ENCODE measurements at regions not wholly inside any gene's neighbourhood (a gene's known extent, or its start where the extent isn't known, plus 50 kb on each side); places are given as distances from the start of the nearest gene placed in this dataset.
A peak's percentile ranks its signal among the peaks of the same experiment; 100 is the strongest.
"Not testable (repeated sequence)": the region's sequence is repeated elsewhere in the genome, so short reads cannot be mapped to it uniquely, and the experiment has no call there.

DNA sequence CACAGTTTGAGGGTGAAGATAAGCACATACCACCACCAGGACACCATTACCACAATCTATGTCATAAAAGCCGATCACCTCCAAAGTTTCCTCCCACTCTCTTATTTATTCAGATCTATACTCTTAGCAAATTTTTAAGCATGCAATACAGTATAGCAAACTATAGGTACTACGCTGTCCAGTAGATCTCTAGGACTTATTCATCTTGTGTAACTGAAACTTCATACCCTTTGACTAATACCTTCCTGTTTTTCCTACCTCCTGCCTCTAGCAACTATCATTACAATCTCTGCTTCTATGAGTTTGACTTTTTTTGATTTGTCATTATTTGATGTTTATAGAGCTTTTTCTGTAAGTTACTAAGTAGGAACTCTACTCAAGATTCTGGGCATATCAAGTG, 84.5 kb upstream of the MANSC4 start:
- Histone ChIP-seq H3K4me1 (no peaks in the 10 kb centered on the region), H3K9me3 (no peaks in the 10 kb centered on the region), H3K4me3 (no peak overlapping the region), H3K27me3 (no peaks in the 10 kb centered on the region), H3K27ac (no peak overlapping the region), H3K36me3 (no peaks in the 10 kb centered on the region)
- no peak for TF ChIP-seq POLR2A (IDR thresholded peaks at IDR 0.05)
- TF ChIP-seq CTCF (IDR thresholded peaks at IDR 0.05), result no peak
- no peak for DNase-seq
- intact Hi-C loops (cut with DNase I), result no loop called here
- 77 to 81% methylated on average over 2 of the region's 2 CpGs for WGBS, 2 donors

GRCh38 chr12:27863839-27864238, 83.8 kb upstream of the MANSC4 start:
- intact Hi-C loops (cut with DNase I), result no loop called here
- Histone ChIP-seq H3K27ac (no peak overlapping the region), H3K4me1 (no peaks in the 10 kb centered on the region), H3K27me3 (no peaks in the 10 kb centered on the region), H3K4me3 (no peak overlapping the region), H3K9me3 (no peaks in the 10 kb centered on the region), H3K36me3 (no peaks in the 10 kb centered on the region)
- TF ChIP-seq CTCF (IDR thresholded peaks at IDR 0.05) (no peak), POLR2A (IDR thresholded peaks at IDR 0.05) (no peak)
- WGBS, 2 donors, result 89 to 91% methylated on average over 6 of the region's 6 CpGs
- no peak for DNase-seq

GRCh38 chr12:27861428-27862167, 81.6 kb upstream of the MANSC4 start:
- H3K27me3 ChIP-seq, result peaks cover 0 to 3% (median 0%) of the 10 kb centered on the region in 4 donors
- DNase-seq, result peak; percentile 1
- H3K36me3 ChIP-seq, result no peaks in the 10 kb centered on the region
- intact Hi-C loops (cut with DNase I), result no loop called here
- TF ChIP-seq CTCF (IDR thresholded peaks at IDR 0.05), result no peak
- no peak for TF ChIP-seq POLR2A (IDR thresholded peaks at IDR 0.05)
- H3K9me3 ChIP-seq, result no peaks in the 10 kb centered on the region
- no peaks in the 10 kb centered on the region for H3K4me1 ChIP-seq
- peak overlapping the region in 1 of 4 donors; percentile 54 for H3K27ac ChIP-seq
- no peak overlapping the region for H3K4me3 ChIP-seq
- 64 to 68% methylated on average over 8 of the region's 8 CpGs for WGBS, 2 donors

DNA sequence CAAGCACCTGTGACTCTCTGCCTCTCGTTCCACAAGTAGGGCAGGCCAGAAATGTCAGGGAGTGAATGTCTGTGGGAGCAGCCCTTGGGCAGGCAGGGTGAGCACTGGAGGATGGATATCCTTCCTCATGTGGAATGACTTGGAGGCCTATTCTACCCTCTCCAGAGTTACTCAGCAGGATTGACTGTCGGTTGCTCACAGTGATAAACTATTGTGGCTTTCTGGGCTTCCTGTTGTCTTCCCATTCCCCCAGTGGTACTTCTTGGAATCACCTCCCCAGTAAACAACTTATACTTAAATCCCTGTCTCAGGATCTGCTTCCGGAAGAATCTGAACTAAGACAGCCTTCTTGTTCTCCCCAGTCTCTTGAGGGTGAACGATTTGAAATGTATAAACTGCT, 79.6 kb upstream of the MANSC4 start:
- no peak overlapping the region for H3K4me3 ChIP-seq
- H3K36me3 ChIP-seq, result no peaks in the 10 kb centered on the region
- WGBS, 2 donors, result 78 to 87% methylated on average over 4 of the region's 4 CpGs
- TF ChIP-seq POLR2A (IDR thresholded peaks at IDR 0.05) (no peak), CTCF (IDR thresholded peaks at IDR 0.05) (no peak)
- H3K4me1 ChIP-seq, result no peaks in the 10 kb centered on the region
- no peaks in the 10 kb centered on the region for H3K9me3 ChIP-seq
- no peak overlapping the region for H3K27ac ChIP-seq
- intact Hi-C loops (cut with DNase I), result no loop called here
- peaks cover 0 to 3% (median 0%) of the 10 kb centered on the region in 4 donors for H3K27me3 ChIP-seq
- DNase-seq, result no peak

GRCh38 chr12:27857006-27857405, 77.0 kb upstream of the MANSC4 start:
- H3K27ac ChIP-seq; H3K9me3 ChIP-seq; H3K27me3 ChIP-seq; H3K36me3 ChIP-seq; H3K4me1 ChIP-seq; DNase-seq; H3K4me3 ChIP-seq; intact Hi-C loops (cut with DNase I): not testable (repeated sequence)

GRCh38 chr12:27852742-27853141, 72.7 kb upstream of the MANSC4 start:
- H3K4me1 ChIP-seq, result no peaks in the 10 kb centered on the region
- no peak overlapping the region for H3K4me3 ChIP-seq
- peaks cover 0 to under 1% (median 0%) of the 10 kb centered on the region in 4 donors for H3K27me3 ChIP-seq
- H3K36me3 ChIP-seq, result no peaks in the 10 kb centered on the region
- no peak overlapping the region for H3K27ac ChIP-seq
- WGBS, 2 donors, result 79 to 81% methylated on average over 3 of the region's 3 CpGs
- intact Hi-C loops (cut with DNase I), result no loop called here
- TF ChIP-seq POLR2A (IDR thresholded peaks at IDR 0.05), result no peak
- H3K9me3 ChIP-seq, result peaks cover 0 to 7% (median 0%) of the 10 kb centered on the region in 3 donors
- no peak for DNase-seq

Measured in esophagus squamous epithelium (tissue), 5 donors.